Panc1 (cell line): ENCODE measurements at regions not wholly inside any gene's neighbourhood (a gene's known extent, or its start where the extent isn't known, plus 50 kb on each side); places are given as distances from the start of the nearest gene placed in this dataset.

Experiments used
- ATAC-seq: fragments of 200-7000 bp; cut with Tn5 transposase; 2 replicates; pipeline ENCODE4 v1.9.1; 2020; ENCODE audit warnings: mild to moderate bottlenecking, moderate library complexity
- BruUV-seq: library from RNA; stranded (reverse); fragments of 400-500 nt; replicated peaks from 2 replicates; lab custom pipeline; 2021; lab: Mats Ljungman, UMichigan
- CTCF ChIA-PET: fragments of 300-600 bp; sonication (Branson Sonifier 250); formaldehyde crosslinking; loops from one replicate; lab custom pipeline; 2022; ENCODE audit warnings: antibody characterized with exemption; lab: Charles Lee
- POLR2A ChIA-PET: fragments of 300-600 bp; sonication (Branson Sonifier 250); formaldehyde crosslinking; loops from one replicate; lab custom pipeline; 2022; ENCODE audit warnings: antibody characterized with exemption; lab: Charles Lee
- DNase-seq: peaks from one replicate; pipeline ENCODE4 v3.0.0-alpha.2; 2010; ENCODE audit warnings: low read depth, low spot score
- H3K27ac ChIP-seq: 2 replicates; pipeline ENCODE4 v1.5.1; 2011; ENCODE audit warnings: mild to moderate bottlenecking, low read length, inconsistent platforms
- H3K27me3 ChIP-seq: fragments of 200-500 bp; sonication (Bioruptor generic); 2 replicates; pipeline ENCODE4 v1.6.0; 2014; ENCODE audit warnings: low read length, inconsistent platforms; ENCODE audit not compliant: control insufficient read depth, insufficient read depth
- H3K36me3 ChIP-seq: fragments of 200-500 bp; sonication (Bioruptor generic); 2 replicates; pipeline ENCODE4 v1.5.1; 2014; ENCODE audit warnings: inconsistent platforms, mild to moderate bottlenecking, low read length, moderate library complexity; ENCODE audit not compliant: control insufficient read depth, insufficient read depth
- H3K4me1 ChIP-seq: 2 replicates; pipeline ENCODE4 v1.5.1; 2011; ENCODE audit warnings: inconsistent platforms, mild to moderate bottlenecking, low read length, moderate library complexity; ENCODE audit not compliant: control insufficient read depth, insufficient read depth
- H3K4me3 ChIP-seq, 2 experiments: 2 replicates each; pipeline ENCODE4 v1.5.1; 2011 to 2012; ENCODE audit warnings: low read depth in 2 of 2, low read length in 2 of 2, mild to moderate bottlenecking in 2 of 2, inconsistent platforms in 1 of 2, moderate library complexity in 1 of 2
- H3K9me3 ChIP-seq: fragments of 200-500 bp; sonication (Bioruptor generic); 2 replicates; pipeline ENCODE4 v1.5.1; 2014; ENCODE audit warnings: low read depth, mild to moderate bottlenecking, inconsistent platforms, low read length, moderate library complexity; ENCODE audit not compliant: control insufficient read depth, insufficient read depth
- POLR2AphosphoS5 ChIP-seq: IDR thresholded peaks from 2 replicates; pipeline ENCODE4 v1.6.1; 2012; ENCODE audit warnings: mild to moderate bottlenecking, low read depth, low read length, moderate library complexity
- SIN3A ChIP-seq: IDR thresholded peaks from 2 replicates; pipeline ENCODE4 v1.6.1; 2012; ENCODE audit warnings: low read depth, mild to moderate bottlenecking, low read length, moderate library complexity, borderline replicate concordance; ENCODE audit not compliant: insufficient read depth
- TCF7L2 ChIP-seq: IDR thresholded peaks from 2 replicates; pipeline ENCODE4 v1.6.1; 2011; ENCODE audit warnings: mild to moderate bottlenecking, low read depth, low read length, inconsistent platforms
- in situ Hi-C: cut with HindIII; loops from 2 replicates; pipeline ENCODE4 v1.10.0; 2016; ENCODE audit warnings: low sequenced_read_pairs, low pct_unique_long_range_greater_than_20kb
- intact Hi-C: fragments of 100-400 bp; cut with micrococcal nuclease; formaldehyde crosslinking; loops from one replicate; pipeline ENCODE4 v1.10.0; 2022; ENCODE audit not compliant: unreplicated experiment
- TF ChIP-seq, protein P1 (sequence below), 2 experiments: IDR thresholded peaks; 2 replicates each; pipeline ENCODE4 v1.6.1; 2011 to 2012; ENCODE audit warnings: low read depth in 2 of 2, control low read depth in 1 of 2, low read length in 1 of 2, mild to moderate bottlenecking in 1 of 2, moderate library complexity in 1 of 2; ENCODE audit not compliant: insufficient read depth in 1 of 2
- TF ChIP-seq, protein P2 (sequence below): fragments of 450-650 bp; IDR thresholded peaks from 2 replicates; pipeline ENCODE4 v1.5.1; 2017; ENCODE audit warnings: mild to moderate bottlenecking

DNA sequence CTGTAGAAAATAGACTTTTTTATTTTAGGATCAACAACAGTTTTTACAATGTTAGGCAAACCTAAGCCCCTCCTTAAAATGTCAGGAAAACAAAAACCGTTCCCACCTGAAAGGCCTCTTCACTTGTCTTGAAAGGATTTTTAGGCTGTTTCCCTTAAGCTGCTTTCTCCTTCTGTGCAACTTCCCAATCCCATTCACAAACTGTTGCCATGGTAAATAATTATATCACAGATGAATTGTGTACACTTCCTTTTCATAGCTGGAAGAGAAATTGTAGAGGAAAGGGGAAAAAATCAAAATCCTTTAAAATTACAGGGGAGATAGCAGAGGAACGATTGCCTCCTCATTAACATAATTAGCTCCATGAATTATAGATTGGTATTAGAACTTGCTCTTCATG, 1488.0 kb upstream of the CELF4 start:
- Histone ChIP-seq H3K4me1 (no peaks in the 10 kb centered on the region), H3K27ac (no peak overlapping the region), H3K9me3 (no peaks in the 10 kb centered on the region), H3K27me3 (no peaks in the 10 kb centered on the region), H3K4me3 (no peak overlapping the region), H3K36me3 (no peaks in the 10 kb centered on the region)
- ChIA-PET POLR2A (no interaction called here), CTCF (no interaction called here)
- in situ Hi-C loops, result no loop called here
- no peak for TF ChIP-seq TCF7L2
- TF ChIP-seq, protein P1, sequence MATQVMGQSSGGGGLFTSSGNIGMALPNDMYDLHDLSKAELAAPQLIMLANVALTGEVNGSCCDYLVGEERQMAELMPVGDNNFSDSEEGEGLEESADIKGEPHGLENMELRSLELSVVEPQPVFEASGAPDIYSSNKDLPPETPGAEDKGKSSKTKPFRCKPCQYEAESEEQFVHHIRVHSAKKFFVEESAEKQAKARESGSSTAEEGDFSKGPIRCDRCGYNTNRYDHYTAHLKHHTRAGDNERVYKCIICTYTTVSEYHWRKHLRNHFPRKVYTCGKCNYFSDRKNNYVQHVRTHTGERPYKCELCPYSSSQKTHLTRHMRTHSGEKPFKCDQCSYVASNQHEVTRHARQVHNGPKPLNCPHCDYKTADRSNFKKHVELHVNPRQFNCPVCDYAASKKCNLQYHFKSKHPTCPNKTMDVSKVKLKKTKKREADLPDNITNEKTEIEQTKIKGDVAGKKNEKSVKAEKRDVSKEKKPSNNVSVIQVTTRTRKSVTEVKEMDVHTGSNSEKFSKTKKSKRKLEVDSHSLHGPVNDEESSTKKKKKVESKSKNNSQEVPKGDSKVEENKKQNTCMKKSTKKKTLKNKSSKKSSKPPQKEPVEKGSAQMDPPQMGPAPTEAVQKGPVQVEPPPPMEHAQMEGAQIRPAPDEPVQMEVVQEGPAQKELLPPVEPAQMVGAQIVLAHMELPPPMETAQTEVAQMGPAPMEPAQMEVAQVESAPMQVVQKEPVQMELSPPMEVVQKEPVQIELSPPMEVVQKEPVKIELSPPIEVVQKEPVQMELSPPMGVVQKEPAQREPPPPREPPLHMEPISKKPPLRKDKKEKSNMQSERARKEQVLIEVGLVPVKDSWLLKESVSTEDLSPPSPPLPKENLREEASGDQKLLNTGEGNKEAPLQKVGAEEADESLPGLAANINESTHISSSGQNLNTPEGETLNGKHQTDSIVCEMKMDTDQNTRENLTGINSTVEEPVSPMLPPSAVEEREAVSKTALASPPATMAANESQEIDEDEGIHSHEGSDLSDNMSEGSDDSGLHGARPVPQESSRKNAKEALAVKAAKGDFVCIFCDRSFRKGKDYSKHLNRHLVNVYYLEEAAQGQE (IDR thresholded peaks at IDR 0.05; ENCODE audit: insufficient read depth in 1 of 2, low read depth in 2 of 2, low read length in 1 of 2), result no peak
- TF ChIP-seq, protein P2, sequence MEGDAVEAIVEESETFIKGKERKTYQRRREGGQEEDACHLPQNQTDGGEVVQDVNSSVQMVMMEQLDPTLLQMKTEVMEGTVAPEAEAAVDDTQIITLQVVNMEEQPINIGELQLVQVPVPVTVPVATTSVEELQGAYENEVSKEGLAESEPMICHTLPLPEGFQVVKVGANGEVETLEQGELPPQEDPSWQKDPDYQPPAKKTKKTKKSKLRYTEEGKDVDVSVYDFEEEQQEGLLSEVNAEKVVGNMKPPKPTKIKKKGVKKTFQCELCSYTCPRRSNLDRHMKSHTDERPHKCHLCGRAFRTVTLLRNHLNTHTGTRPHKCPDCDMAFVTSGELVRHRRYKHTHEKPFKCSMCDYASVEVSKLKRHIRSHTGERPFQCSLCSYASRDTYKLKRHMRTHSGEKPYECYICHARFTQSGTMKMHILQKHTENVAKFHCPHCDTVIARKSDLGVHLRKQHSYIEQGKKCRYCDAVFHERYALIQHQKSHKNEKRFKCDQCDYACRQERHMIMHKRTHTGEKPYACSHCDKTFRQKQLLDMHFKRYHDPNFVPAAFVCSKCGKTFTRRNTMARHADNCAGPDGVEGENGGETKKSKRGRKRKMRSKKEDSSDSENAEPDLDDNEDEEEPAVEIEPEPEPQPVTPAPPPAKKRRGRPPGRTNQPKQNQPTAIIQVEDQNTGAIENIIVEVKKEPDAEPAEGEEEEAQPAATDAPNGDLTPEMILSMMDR, result no peak
- BruUV-seq, result no TSS peak
- intact Hi-C loops, result no loop called here
- DNase-seq, result no peak
- ATAC-seq, result no peak

DNA sequence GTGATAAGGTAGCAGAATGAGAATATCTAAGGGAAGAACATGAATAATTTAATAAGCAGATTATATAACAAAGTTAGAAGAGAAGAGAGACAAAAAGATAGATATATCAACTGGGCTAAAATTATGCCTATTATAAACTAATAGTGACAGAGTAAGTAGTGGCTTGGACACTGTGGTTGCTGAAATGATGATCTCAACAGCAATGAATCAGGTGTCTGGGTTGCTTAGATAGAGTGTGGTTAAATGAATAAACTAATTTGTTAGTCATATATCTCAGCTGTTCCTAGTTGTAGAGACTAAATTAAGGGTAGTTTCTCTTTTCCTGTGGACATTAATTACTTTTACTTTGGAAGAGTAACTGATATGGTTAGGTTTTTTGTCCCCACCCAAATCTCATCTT, 1485.4 kb upstream of the CELF4 start:
- in situ Hi-C loops, result no loop called here
- H3K27ac ChIP-seq, result no peak overlapping the region
- ChIA-PET CTCF (no interaction called here), POLR2A (no interaction called here)
- no peaks in the 10 kb centered on the region for H3K9me3 ChIP-seq
- no peaks in the 10 kb centered on the region for H3K4me1 ChIP-seq
- intact Hi-C loops, result no loop called here
- TF ChIP-seq, protein P2, result no peak
- TF ChIP-seq, protein P1 (IDR thresholded peaks at IDR 0.05; ENCODE audit: insufficient read depth in 1 of 2, low read depth in 2 of 2, low read length in 1 of 2), result no peak
- TF ChIP-seq TCF7L2 (no peak), POLR2AphosphoS5 (no peak), SIN3A (no peak)
- no peaks in the 10 kb centered on the region for H3K36me3 ChIP-seq
- H3K4me3 ChIP-seq, result no peak overlapping the region
- no peak for ATAC-seq
- no TSS peak for BruUV-seq
- no peaks in the 10 kb centered on the region for H3K27me3 ChIP-seq
- no peak for DNase-seq
